ENCODE measurements at regions not wholly inside any gene's neighbourhood (a gene's known extent, or its start where the extent isn't known, plus 50 kb on each side); places are given as distances from the start of the nearest gene placed in this dataset.

- no peak for TF ChIP-seq ZNF384 (IDR thresholded peaks at IDR 0.05)
- no peak for TF ChIP-seq FOXA1 (IDR thresholded peaks at IDR 0.05)
- no peak for TF ChIP-seq LEF1 (IDR thresholded peaks at IDR 0.05; ENCODE audit: borderline replicate concordance)
- no peak for TF ChIP-seq CTBP1 (IDR thresholded peaks at IDR 0.05; ENCODE audit: borderline replicate concordance)
- no peak for TF ChIP-seq FOXM1 (IDR thresholded peaks at IDR 0.05; ENCODE audit: borderline replicate concordance)
- no peak for TF ChIP-seq TARDBP (IDR thresholded peaks at IDR 0.05)
- TF ChIP-seq BHLHE40 (IDR thresholded peaks at IDR 0.05; ENCODE audit: borderline replicate concordance), result no peak
- no peak for TF ChIP-seq SP1 (IDR thresholded peaks at IDR 0.05)
- no peak for TF ChIP-seq L3MBTL2 (conservative IDR thresholded peaks at IDR 0.05)
- no peak for TF ChIP-seq SUZ12 (IDR thresholded peaks at IDR 0.05)
- no peak for TF ChIP-seq HDGF (IDR thresholded peaks at IDR 0.05; ENCODE audit: borderline replicate concordance)
- no peak for TF ChIP-seq ELF4 (IDR thresholded peaks at IDR 0.05)
These were observed 63.0 kb upstream of the SP4 start for GRCh38 chr7:21364801-21365271.
